22Rv1 (cell line): ENCODE measurements at regions not wholly inside any gene's neighbourhood (a gene's known extent, or its start where the extent isn't known, plus 50 kb on each side); places are given as distances from the start of the nearest gene placed in this dataset.

Source experiments
- H3K27ac ChIP-seq: fragments of 450-650 bp; 2 replicates; pipeline ENCODE4 v1.5.1; 2017
- CTCF ChIP-seq: fragments of 450-650 bp; IDR thresholded peaks from 2 replicates; pipeline ENCODE4 v1.5.1; 2017; ENCODE audit warnings: mild to moderate bottlenecking
- ZFX ChIP-seq: fragments of 450-650 bp; IDR thresholded peaks from 2 replicates; pipeline ENCODE4 v1.6.1; 2017; ENCODE audit warnings: antibody characterized with exemption, borderline replicate concordance

DNA sequence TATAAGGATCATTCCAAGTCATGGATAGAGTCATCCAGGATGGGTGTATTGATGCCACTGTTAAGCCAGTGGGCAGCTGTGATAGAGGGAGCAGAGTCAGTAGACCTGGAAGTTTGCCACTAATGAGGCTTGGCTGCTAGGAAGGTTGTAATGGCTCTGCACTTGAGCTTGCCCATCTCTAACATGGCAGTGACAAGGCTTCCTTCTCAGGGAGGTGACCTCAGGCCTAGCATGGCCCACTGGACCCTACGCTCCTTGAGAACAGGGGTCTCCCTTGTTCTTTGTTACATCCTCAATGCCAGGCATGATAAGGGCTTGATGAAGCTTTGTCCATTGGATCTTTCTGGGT lies 155.1 kb downstream of the CD83 start:
- no peak overlapping the region for H3K27ac ChIP-seq
- TF ChIP-seq CTCF (no peak), ZFX (no peak)

DNA sequence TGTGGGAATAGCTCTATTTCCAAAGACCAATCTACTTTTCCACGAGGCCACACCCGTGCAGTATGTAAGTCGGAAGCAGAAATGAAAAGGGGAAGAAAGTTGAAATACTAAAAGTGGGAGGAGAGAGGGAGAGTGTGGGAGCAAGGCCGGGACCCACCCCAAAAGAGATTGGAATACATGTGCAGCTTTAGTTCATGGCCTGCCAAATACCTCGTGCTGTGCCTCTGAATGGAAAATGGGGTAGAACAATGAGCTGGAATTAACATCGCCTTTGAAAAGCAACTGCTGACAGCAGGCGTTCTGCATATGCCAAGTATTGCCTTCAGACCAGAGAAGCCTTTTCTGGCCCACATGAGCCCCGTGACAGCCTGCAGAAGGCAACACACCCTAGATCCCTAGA lies 155.6 kb downstream of the CD83 start:
- TF ChIP-seq ZFX = no peak
- no peak for TF ChIP-seq CTCF
- H3K27ac ChIP-seq = no peak overlapping the region

DNA sequence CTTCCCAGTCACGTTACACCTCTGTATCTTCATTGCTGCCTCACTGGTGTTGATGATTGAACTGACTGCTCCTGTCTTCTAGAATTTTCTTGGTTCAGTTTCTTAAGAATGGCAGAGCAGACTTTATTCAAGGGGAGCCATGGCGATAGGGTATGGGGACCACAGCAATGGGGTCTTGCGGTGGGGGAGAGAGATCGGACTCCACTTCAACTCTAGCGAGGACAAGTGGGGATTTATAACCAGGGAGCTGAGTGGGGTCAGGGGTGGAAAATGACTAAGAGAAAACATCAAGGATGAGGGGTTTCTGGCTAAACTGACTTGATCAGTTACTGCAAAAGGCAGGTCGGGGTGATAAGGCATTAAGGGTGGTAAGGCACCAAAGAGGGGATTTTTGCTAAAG lies 156.4 kb downstream of the CD83 start:
- TF ChIP-seq CTCF = no peak
- no peak for TF ChIP-seq ZFX
- no peak overlapping the region for H3K27ac ChIP-seq

GRCh38 chr6:14274546-14275492 lies 157.2 kb downstream of the CD83 start:
- TF ChIP-seq CTCF = no peak
- TF ChIP-seq ZFX = no peak
- no peak overlapping the region for H3K27ac ChIP-seq

- TF ChIP-seq CTCF (no peak), ZFX (no peak)
- H3K27ac ChIP-seq = no peak overlapping the region
Observed at GRCh38 chr6:14275493-14275851, 157.9 kb downstream of the CD83 start.

DNA sequence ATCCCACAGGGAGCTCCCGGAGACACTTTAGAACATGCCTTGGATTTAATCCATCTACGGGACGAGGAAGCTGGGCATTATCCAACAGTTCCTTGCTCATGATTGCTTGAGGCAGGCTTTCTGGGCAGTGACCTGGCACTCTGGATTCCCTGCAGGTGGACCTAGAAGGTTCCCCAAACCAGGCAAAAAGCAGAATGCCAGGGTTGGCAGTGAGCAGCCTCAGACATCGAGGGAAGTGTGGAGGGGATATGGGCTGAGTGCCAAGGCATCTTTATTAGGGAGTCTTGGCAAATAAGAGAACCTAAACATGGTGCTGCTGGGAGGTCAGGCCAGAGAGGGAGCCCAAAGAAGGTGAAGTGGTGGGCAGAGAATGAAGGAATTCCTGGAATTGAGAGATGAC lies 158.5 kb downstream of the CD83 start:
- TF ChIP-seq CTCF = no peak
- no peak for TF ChIP-seq ZFX

DNA sequence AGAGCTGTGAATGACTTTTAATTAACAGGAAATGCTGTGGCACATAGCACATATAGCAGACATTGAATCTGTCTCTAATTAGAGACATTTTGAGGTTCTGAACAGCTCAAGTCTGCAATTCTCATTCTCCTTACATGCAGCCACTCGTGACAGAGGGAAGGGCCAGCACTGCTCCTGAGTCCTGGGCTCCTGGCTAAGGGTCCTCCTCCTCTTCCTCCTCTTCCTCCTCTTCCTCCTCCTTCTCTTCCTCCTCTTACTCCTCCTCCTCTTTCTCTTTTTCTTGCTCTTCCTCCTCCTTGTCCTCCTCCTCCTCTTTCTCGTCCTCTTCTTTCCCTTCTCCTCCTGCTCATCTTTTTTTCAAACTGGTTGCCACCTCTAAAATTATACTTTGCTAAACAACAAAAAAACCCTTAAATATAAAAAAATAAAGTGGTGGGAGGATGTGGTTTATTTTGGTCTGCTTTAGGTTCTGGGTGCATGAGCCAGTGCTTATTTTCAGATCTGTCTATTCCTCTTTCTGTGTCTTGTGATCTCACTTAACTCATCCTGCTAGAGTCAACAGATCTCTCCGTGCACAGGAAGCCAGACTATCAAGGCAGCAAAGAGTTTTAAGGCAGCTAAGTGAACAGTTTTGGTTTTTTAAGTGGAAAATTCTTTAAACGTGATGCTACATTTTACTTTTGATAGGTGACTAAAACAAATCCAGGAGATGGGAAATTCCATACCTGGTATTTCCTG lies 159.3 kb downstream of the CD83 start:
- H3K27ac ChIP-seq = no peak overlapping the region
- no peak for TF ChIP-seq CTCF
- TF ChIP-seq ZFX = no peak

More for the DNA sequence above, 158.5 kb downstream of the CD83 start:
- no peak overlapping the region for H3K27ac ChIP-seq
